GM12892 (cell line): ENCODE measurements at regions not wholly inside any gene's neighbourhood (a gene's known extent, or its start where the extent isn't known, plus 50 kb on each side); places are given as distances from the start of the nearest gene placed in this dataset.

Experiments used
- POLR2A ChIP-seq: IDR thresholded peaks from 2 replicates; pipeline ENCODE4 v1.6.1; 2011; ENCODE audit warnings: low read depth, low read length, control low read depth
- POLR2AphosphoS5 ChIP-seq: IDR thresholded peaks from 2 replicates; pipeline ENCODE4 v1.6.1; 2011; ENCODE audit warnings: low read depth, low read length, control low read depth
- TAF1 ChIP-seq: IDR thresholded peaks from 2 replicates; pipeline ENCODE4 v1.6.1; 2011; ENCODE audit warnings: low read depth, mild to moderate bottlenecking, control low read depth, low read length, borderline replicate concordance

DNA sequence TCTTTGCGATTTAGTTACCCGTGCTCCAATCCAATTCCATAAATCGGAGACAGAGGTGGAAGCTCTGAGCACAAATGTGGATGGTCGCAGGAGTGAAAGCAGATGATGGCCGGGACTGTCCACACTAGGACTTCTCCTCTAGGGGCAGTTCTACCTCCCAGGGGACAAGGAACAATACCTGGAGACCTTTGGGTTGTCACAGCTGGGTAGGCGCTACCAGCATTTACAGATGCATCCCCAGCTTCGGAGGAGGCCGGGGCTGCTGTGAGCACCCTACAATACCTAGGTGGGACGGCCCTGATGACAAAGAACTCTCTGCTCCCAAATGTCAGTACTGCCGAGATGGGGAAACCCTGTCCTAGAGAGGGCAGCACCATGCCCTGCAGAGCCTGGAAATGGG is 195.9 kb upstream of the CDH4 start:
- TF ChIP-seq POLR2A (no peak), TAF1 (no peak), POLR2AphosphoS5 (no peak)
